Neuronal stem cell (in vitro differentiated cells): ENCODE measurements at regions not wholly inside any gene's neighbourhood (a gene's known extent, or its start where the extent isn't known, plus 50 kb on each side); places are given as distances from the start of the nearest gene placed in this dataset.
"Not testable (repeated sequence)": the region's sequence is repeated elsewhere in the genome, so short reads cannot be mapped to it uniquely, and the experiment has no call there.

Experiments used
- DNase-seq: peaks from one replicate; pipeline ENCODE4 v3.0.0-alpha.2; 2013; ENCODE audit warnings: low spot score
- H2AFZ ChIP-seq: one replicate; pipeline ENCODE4 v1.6.1; 2013; ENCODE audit warnings: mild to moderate bottlenecking, low read length, inconsistent platforms
- H2AK5ac ChIP-seq: 2 replicates; pipeline ENCODE4 v1.6.1; 2013; ENCODE audit warnings: low read depth, mild to moderate bottlenecking, inconsistent platforms, low read length, moderate library complexity, mixed read lengths
- H2BK120ac ChIP-seq: 2 replicates; pipeline ENCODE4 v1.6.1; 2013; ENCODE audit warnings: low read depth, mild to moderate bottlenecking, inconsistent platforms, low read length, moderate library complexity, mixed read lengths
- H2BK12ac ChIP-seq: one replicate; pipeline ENCODE4 v1.6.1; 2013; ENCODE audit warnings: low read length, inconsistent platforms
- H2BK15ac ChIP-seq: 2 replicates; pipeline ENCODE4 v1.6.1; 2013; ENCODE audit warnings: mild to moderate bottlenecking, low read length, inconsistent platforms, mixed read lengths
- H2BK5ac ChIP-seq: one replicate; pipeline ENCODE4 v1.6.1; 2013; ENCODE audit warnings: inconsistent platforms, mild to moderate bottlenecking, low read length, moderate library complexity
- H3K14ac ChIP-seq: one replicate; pipeline ENCODE4 v1.6.1; 2013; ENCODE audit warnings: low read length, inconsistent platforms
- H3K18ac ChIP-seq: 2 replicates; pipeline ENCODE4 v1.6.1; 2013; ENCODE audit warnings: low read length, inconsistent platforms
- H3K23ac ChIP-seq: 2 replicates; pipeline ENCODE4 v1.6.1; 2013; ENCODE audit warnings: low read depth, mild to moderate bottlenecking, mixed read lengths, low read length, inconsistent platforms; ENCODE audit not compliant: poor library complexity
- H3K27ac ChIP-seq: replicated peaks from 3 replicates; pipeline ENCODE4 v1.5.1; 2013; ENCODE audit warnings: low read length, inconsistent platforms
- H3K27me3 ChIP-seq, 3 experiments: 2 replicates each; pipeline ENCODE4 v1.6.1; 2013; ENCODE audit warnings: low read length in 3 of 3, mild to moderate bottlenecking in 2 of 3, inconsistent platforms in 1 of 3, low read depth in 1 of 3, mixed read lengths in 1 of 3, moderate library complexity in 1 of 3; ENCODE audit not compliant: control insufficient read depth in 3 of 3, insufficient read depth in 3 of 3
- H3K36me3 ChIP-seq, 2 donors: replicated peaks in 1 of 2; 2 replicates each; pipeline ENCODE4 v1.6.1; 2013; ENCODE audit warnings: low read length in 2 of 2; ENCODE audit not compliant: control insufficient read depth in 2 of 2, insufficient read depth in 2 of 2
- H3K4ac ChIP-seq: 2 replicates; pipeline ENCODE4 v1.6.1; 2013; ENCODE audit warnings: inconsistent platforms, mild to moderate bottlenecking, low read length, moderate library complexity
- H3K4me1 ChIP-seq, 2 donors: 1 replicate in 1 of 2; 2 replicates in 1 of 2; pipeline ENCODE4 v1.6.1; 2013; ENCODE audit warnings: low read length in 2 of 2, low read depth in 1 of 2; ENCODE audit not compliant: control insufficient read depth in 2 of 2, insufficient read depth in 1 of 2
- H3K4me2 ChIP-seq: one replicate; pipeline ENCODE4 v1.6.1; 2013; ENCODE audit warnings: mild to moderate bottlenecking, low read length, inconsistent platforms; ENCODE audit not compliant: insufficient read depth, poor library complexity, severe bottlenecking
- H3K4me3 ChIP-seq, 2 donors: 2 replicates each; pipeline ENCODE4 v1.5.1; 2013; ENCODE audit warnings: low read length in 2 of 2, mild to moderate bottlenecking in 2 of 2, inconsistent platforms in 1 of 2, moderate library complexity in 1 of 2
- H3K79me1 ChIP-seq: one replicate; pipeline ENCODE4 v1.6.1; 2013; ENCODE audit warnings: low read depth, mild to moderate bottlenecking, inconsistent platforms, low read length, moderate library complexity
- H3K9ac ChIP-seq: one replicate; pipeline ENCODE4 v1.6.1; 2013; ENCODE audit warnings: mild to moderate bottlenecking, low read depth, low read length, inconsistent platforms; ENCODE audit not compliant: poor library complexity
- H3K9me3 ChIP-seq, 2 donors: replicated peaks in 1 of 2; 2 replicates each; pipeline versions ENCODE3 to v1.6.1; 2013; ENCODE audit warnings: low read length in 2 of 2, mild to moderate bottlenecking in 2 of 2, inconsistent platforms in 1 of 2, low read depth in 1 of 2, mixed read lengths in 1 of 2, moderate library complexity in 1 of 2; ENCODE audit not compliant: control insufficient read depth in 2 of 2, insufficient read depth in 1 of 2
- H4K8ac ChIP-seq: one replicate; pipeline ENCODE4 v1.6.1; 2013; ENCODE audit warnings: low read depth, mild to moderate bottlenecking, inconsistent platforms, low read length, moderate library complexity
- H4K91ac ChIP-seq: one replicate; pipeline ENCODE4 v1.6.1; 2013; ENCODE audit warnings: low read length, low read depth, mild to moderate bottlenecking, inconsistent platforms; ENCODE audit not compliant: poor library complexity
- WGBS, 2 donors: extraction: QIAGEN DNeasy Blood & Tissue Kit; methylation state at CpG; one replicate each; pipeline ENCODE4 v1.1.7; 2013; ENCODE audit warnings: missing lambda C conversion rate in 2 of 2, mixed read lengths in 1 of 2; ENCODE audit not compliant: insufficient read length in 2 of 2, insufficient replicate concordance in 1 of 2; ENCODE audit errors: extremely low coverage in 2 of 2; 5-methylcytosine and 5-hydroxymethylcytosine counted together

DNA sequence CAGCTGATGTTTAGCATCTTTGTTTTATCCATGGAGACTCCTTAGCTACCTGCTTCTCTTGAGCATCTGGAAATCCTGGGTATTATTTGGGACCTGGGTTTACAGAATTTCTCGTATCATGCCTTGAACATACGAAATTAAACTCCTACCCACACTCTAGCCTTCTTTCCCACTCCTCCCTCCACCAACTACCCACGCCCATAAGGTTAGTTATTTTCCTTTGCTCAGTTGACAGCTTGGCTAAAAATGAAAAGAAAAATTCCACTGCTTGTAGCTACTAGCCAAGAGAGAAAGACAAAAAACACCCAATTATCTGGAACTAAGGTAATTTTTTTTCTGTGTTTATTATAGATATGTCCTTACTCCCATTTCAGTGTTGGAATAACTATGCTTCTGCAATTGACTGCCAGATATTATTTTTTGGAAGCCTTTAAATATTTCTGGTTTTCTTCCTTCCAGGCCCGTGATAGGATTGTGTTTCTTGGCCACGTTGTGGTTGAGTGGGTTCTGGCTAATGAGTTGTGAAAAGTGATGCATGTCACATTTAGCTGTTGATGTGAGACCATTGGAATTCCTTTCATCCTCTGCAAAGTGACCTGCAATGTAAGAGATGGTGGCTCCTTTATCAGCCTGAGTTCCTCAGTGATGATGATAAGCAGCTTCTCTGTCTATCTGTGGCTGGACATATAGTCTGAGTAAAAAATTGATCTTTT is 308.1 kb downstream of the LRRC70 start:
- no peak overlapping the region for H3K9ac ChIP-seq
- H2AK5ac ChIP-seq = no peak overlapping the region
- no peaks in the 10 kb centered on the region for H3K79me1 ChIP-seq
- H3K9me3 ChIP-seq = no peaks in the 10 kb centered on the region
- no peak overlapping the region for H3K18ac ChIP-seq
- no peak overlapping the region for H2BK120ac ChIP-seq
- no peaks in the 10 kb centered on the region for H3K4me1 ChIP-seq
- no peak overlapping the region for H3K14ac ChIP-seq
- DNase-seq = no peak
- no peak overlapping the region for H2BK12ac ChIP-seq
- H4K8ac ChIP-seq = no peak overlapping the region
- H2AFZ ChIP-seq = no peak overlapping the region
- H3K27me3 ChIP-seq = no peaks in the 10 kb centered on the region
- H3K4ac ChIP-seq = no peak overlapping the region
- no peaks in the 10 kb centered on the region for H3K36me3 ChIP-seq
- no peak overlapping the region for H2BK15ac ChIP-seq
- no peak overlapping the region for H4K91ac ChIP-seq
- no peak overlapping the region for H2BK5ac ChIP-seq
- WGBS, 2 donors = 100% methylated on average over 1 of the region's 5 CpGs; no CpG with 5 or more reads in 1 of the 2 donors
- no peak overlapping the region for H3K23ac ChIP-seq
- no peak overlapping the region for H3K4me2 ChIP-seq
- H3K4me3 ChIP-seq = no peak overlapping the region
- H3K27ac ChIP-seq = no peak overlapping the region

DNA sequence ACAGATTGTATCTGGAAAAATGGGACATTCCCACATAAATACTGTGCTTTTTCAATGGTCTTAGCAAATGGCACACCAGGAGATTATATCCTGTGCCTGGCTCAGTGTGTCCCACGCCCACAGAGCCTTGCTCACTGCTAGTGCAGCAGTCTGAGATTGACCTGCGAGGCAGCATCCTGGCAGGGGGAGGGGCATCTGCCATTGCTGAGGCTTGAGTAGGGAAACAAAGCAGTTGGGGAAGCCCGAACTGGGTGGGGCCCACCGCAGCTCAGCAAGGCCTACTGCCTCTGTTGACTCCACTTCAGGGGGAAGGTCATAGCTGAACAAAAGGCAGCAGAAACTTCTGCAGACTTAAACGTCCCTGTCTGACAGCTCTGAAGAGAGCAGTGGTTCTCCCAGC is 258.7 kb downstream of the LRRC70 start:
- not testable (repeated sequence) for H2AK5ac ChIP-seq, H3K4me3 ChIP-seq, H3K27me3 ChIP-seq, H4K91ac ChIP-seq, H2BK5ac ChIP-seq, H3K4me2 ChIP-seq, H3K9ac ChIP-seq, H3K79me1 ChIP-seq, H3K9me3 ChIP-seq, H2BK12ac ChIP-seq, DNase-seq, H4K8ac ChIP-seq, H2AFZ ChIP-seq, H3K14ac ChIP-seq, H3K23ac ChIP-seq, H3K36me3 ChIP-seq, H3K4me1 ChIP-seq, H3K27ac ChIP-seq, H2BK15ac ChIP-seq, H3K4ac ChIP-seq, H2BK120ac ChIP-seq, H3K18ac ChIP-seq
- no CpG with 5 or more reads among the region's 5 CpGs for WGBS, 2 donors

DNA sequence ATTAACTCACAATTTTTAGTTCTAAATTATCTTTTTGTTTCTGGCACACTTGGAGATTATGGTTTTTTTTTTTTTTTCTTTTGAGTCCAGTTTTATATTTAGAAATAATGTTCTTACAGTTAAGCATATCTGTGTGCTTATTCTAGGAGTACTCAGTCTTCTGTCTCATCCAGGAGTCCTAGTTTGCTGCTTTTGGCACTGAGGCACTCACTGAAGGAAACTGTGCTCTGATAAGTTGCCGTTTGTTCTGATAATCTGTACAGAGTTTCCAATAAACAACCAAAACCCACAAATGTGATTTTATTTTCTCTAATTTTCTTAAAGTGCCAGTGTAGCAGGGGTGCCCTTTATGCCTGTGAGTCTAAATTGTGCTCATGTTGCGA is 251.0 kb downstream of the LRRC70 start:
- WGBS, 2 donors = no CpG with 5 or more reads among the region's 2 CpGs
- H2AFZ ChIP-seq = no peak overlapping the region

DNA sequence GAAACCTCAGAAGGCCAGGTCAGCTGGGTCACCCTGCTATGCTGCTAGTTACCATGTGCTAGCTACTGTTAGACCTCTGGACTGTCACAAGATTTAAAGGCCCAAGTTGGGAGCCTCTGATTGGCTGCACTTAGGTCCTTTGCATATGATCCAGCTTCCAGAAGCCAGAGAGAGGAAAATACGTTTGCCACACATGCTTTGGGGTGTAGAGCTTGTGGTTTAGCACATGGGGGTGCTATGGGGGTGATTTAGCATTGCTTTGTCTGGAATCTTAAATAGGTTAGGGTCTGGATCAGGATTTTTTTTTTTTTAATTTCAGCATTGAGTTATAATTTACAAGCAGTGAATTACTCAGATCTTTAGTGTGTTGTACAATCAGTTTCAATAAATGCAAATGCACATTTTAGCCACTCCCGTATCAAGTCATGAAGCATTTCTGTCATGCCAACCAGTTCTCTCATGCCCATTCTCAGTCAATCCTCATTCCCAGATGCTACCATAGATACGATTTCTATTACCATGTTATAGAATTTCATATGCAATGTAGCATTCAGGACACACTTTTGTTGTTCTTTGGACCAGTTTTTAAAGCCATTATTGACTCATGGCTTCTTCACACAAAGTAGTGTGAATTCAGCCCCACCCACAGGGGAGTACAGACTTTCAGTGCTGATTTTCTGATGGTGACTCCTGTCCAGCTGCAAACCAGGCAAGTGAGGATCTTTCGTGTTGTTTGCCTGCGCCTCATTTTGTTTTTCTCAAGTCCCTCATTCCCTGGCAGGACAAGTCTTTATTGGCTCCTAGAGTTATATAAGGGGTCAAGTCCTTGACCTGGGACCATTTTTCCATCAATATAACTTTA is 250.4 kb downstream of the LRRC70 start:
- no peak for DNase-seq

More for the DNA sequence above, 251.0 kb downstream of the LRRC70 start:
- H3K4me1 ChIP-seq = no peaks in the 10 kb centered on the region
- H3K79me1 ChIP-seq = no peaks in the 10 kb centered on the region
- no peak overlapping the region for H2BK120ac ChIP-seq
- H3K4me2 ChIP-seq = no peak overlapping the region
- H3K27ac ChIP-seq = no peak overlapping the region
- no peaks in the 10 kb centered on the region for H3K27me3 ChIP-seq
- no peak overlapping the region for H3K14ac ChIP-seq
- no peaks in the 10 kb centered on the region for H3K36me3 ChIP-seq
- H2BK15ac ChIP-seq = no peak overlapping the region
- no peak overlapping the region for H3K18ac ChIP-seq
- DNase-seq = no peak
- H3K9ac ChIP-seq = no peak overlapping the region
- no peaks in the 10 kb centered on the region for H3K9me3 ChIP-seq
- no peak overlapping the region for H3K4me3 ChIP-seq
- no peak overlapping the region for H4K91ac ChIP-seq
- no peak overlapping the region for H3K4ac ChIP-seq
- no peak overlapping the region for H2AK5ac ChIP-seq
- H3K23ac ChIP-seq = no peak overlapping the region
- no peak overlapping the region for H2BK12ac ChIP-seq
- H4K8ac ChIP-seq = no peak overlapping the region
- H2BK5ac ChIP-seq = no peak overlapping the region

More for the DNA sequence above, 250.4 kb downstream of the LRRC70 start:
- Histone ChIP-seq H3K4me3 (no peak overlapping the region), H3K4ac (no peak overlapping the region), H3K14ac (no peak overlapping the region), H3K27me3 (no peaks in the 10 kb centered on the region), H2AFZ (no peak overlapping the region), H3K18ac (no peak overlapping the region), H3K9ac (no peak overlapping the region), H2BK5ac (no peak overlapping the region), H2BK12ac (no peak overlapping the region), H4K8ac (no peak overlapping the region), H2BK15ac (no peak overlapping the region), H2AK5ac (no peak overlapping the region), H3K4me2 (no peak overlapping the region), H3K27ac (no peak overlapping the region), H3K9me3 (no peaks in the 10 kb centered on the region), H3K4me1 (no peaks in the 10 kb centered on the region), H4K91ac (no peak overlapping the region), H3K36me3 (no peaks in the 10 kb centered on the region), H3K23ac (no peak overlapping the region), H3K79me1 (no peaks in the 10 kb centered on the region), H2BK120ac (no peak overlapping the region)
- WGBS, 2 donors = no CpG with 5 or more reads among the region's 5 CpGs
